ENCODE measurements at regions not wholly inside any gene's neighbourhood (a gene's known extent, or its start where the extent isn't known, plus 50 kb on each side); places are given as distances from the start of the nearest gene placed in this dataset.

GRCh38 chr1:96579636-96580035, 141.9 kb upstream of the PTBP2 start:
- POLR2A ChIA-PET: no interaction called here
- no peak for TF ChIP-seq EZH2phosphoT487 (IDR thresholded peaks at IDR 0.05; ENCODE audit: borderline replicate concordance, low read depth, low read length)
- TF ChIP-seq, protein P1, sequence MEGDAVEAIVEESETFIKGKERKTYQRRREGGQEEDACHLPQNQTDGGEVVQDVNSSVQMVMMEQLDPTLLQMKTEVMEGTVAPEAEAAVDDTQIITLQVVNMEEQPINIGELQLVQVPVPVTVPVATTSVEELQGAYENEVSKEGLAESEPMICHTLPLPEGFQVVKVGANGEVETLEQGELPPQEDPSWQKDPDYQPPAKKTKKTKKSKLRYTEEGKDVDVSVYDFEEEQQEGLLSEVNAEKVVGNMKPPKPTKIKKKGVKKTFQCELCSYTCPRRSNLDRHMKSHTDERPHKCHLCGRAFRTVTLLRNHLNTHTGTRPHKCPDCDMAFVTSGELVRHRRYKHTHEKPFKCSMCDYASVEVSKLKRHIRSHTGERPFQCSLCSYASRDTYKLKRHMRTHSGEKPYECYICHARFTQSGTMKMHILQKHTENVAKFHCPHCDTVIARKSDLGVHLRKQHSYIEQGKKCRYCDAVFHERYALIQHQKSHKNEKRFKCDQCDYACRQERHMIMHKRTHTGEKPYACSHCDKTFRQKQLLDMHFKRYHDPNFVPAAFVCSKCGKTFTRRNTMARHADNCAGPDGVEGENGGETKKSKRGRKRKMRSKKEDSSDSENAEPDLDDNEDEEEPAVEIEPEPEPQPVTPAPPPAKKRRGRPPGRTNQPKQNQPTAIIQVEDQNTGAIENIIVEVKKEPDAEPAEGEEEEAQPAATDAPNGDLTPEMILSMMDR (conservative IDR thresholded peaks at IDR 0.05; ENCODE audit: low read length): no peak
- no peak for DNase-seq (ENCODE audit: low spot score)
- Histone ChIP-seq H3K4me1 (ENCODE audit: insufficient read depth, low read length, poor library complexity, severe bottlenecking) (no peaks in the 10 kb centered on the region), H3K36me3 (ENCODE audit: insufficient read depth, low read length) (no peaks in the 10 kb centered on the region), H2AFZ (ENCODE audit: low read length) (no peak overlapping the region), H3K79me2 (ENCODE audit: insufficient read depth, low read depth, low read length) (no peaks in the 10 kb centered on the region), H3K27ac (ENCODE audit: low read depth, low read length, poor library complexity, severe bottlenecking) (no peak overlapping the region), H4K20me1 (ENCODE audit: insufficient read depth, low read length) (no peaks in the 10 kb centered on the region), H3K4me2 (ENCODE audit: low read length) (no peak overlapping the region), H3K9me3 (ENCODE audit: low read length) (no peaks in the 10 kb centered on the region), H3K9me2 (ENCODE audit: insufficient read depth, low read length) (no peaks in the 10 kb centered on the region), H3K4me3 (ENCODE audit: low read depth, low read length, poor library complexity, severe bottlenecking) (no peak overlapping the region)
- CTCF ChIA-PET (ENCODE audit: unreplicated experiment): no interaction called here
- BruUV-seq (replicated peaks): no TSS peak
- intact Hi-C loops (cut with micrococcal nuclease; ENCODE audit: unreplicated experiment): no loop called here

GRCh38 chr1:96580920-96581319, 140.7 kb upstream of the PTBP2 start:
- ChIA-PET CTCF (ENCODE audit: unreplicated experiment) (no interaction called here), POLR2A (no interaction called here)
- BruUV-seq (replicated peaks): no TSS peak
- Histone ChIP-seq H4K20me1 (ENCODE audit: insufficient read depth, low read length) (no peaks in the 10 kb centered on the region), H3K36me3 (ENCODE audit: insufficient read depth, low read length) (no peaks in the 10 kb centered on the region), H3K9me3 (ENCODE audit: low read length) (no peaks in the 10 kb centered on the region), H3K4me3 (ENCODE audit: low read depth, low read length, poor library complexity, severe bottlenecking) (no peak overlapping the region), H3K9me2 (ENCODE audit: insufficient read depth, low read length) (no peaks in the 10 kb centered on the region), H3K79me2 (ENCODE audit: insufficient read depth, low read depth, low read length) (no peaks in the 10 kb centered on the region), H3K4me2 (ENCODE audit: low read length) (no peak overlapping the region), H3K4me1 (ENCODE audit: insufficient read depth, low read length, poor library complexity, severe bottlenecking) (no peaks in the 10 kb centered on the region), H3K27ac (ENCODE audit: low read depth, low read length, poor library complexity, severe bottlenecking) (no peak overlapping the region), H2AFZ (ENCODE audit: low read length) (no peak overlapping the region)
- TF ChIP-seq, protein P1 (conservative IDR thresholded peaks at IDR 0.05; ENCODE audit: low read length): no peak
- no peak for TF ChIP-seq EZH2phosphoT487 (IDR thresholded peaks at IDR 0.05; ENCODE audit: borderline replicate concordance, low read depth, low read length)
- intact Hi-C loops (cut with micrococcal nuclease; ENCODE audit: unreplicated experiment): no loop called here
- DNase-seq (ENCODE audit: low spot score): no peak

DNA sequence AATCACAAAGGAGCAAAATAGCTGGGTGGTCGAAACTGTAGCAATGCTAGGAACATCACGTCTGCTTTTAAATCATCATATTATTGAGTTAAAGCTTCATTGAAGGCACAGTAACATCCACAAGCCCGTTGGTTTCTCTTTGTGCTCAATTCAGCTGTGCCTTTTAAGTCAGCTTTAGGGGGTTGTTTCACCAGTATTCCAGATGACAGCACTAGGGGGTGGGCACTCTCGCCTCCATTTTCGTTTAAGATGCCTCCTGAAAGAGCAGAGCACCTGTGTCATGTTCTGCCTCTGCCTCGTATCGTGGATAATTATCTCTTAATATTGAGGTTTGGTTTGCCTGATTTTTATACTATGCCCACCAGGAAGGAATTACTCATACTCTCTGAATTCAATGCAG, 139.8 kb upstream of the PTBP2 start:
- no peaks in the 10 kb centered on the region for H3K4me1 ChIP-seq (ENCODE audit: insufficient read depth, low read length, poor library complexity, severe bottlenecking)
- H3K36me3 ChIP-seq (ENCODE audit: insufficient read depth, low read length): no peaks in the 10 kb centered on the region
- intact Hi-C loops (cut with micrococcal nuclease; ENCODE audit: unreplicated experiment): no loop called here
- H3K79me2 ChIP-seq (ENCODE audit: insufficient read depth, low read depth, low read length): no peaks in the 10 kb centered on the region
- no peak for TF ChIP-seq EZH2phosphoT487 (IDR thresholded peaks at IDR 0.05; ENCODE audit: borderline replicate concordance, low read depth, low read length)
- TF ChIP-seq, protein P1 (conservative IDR thresholded peaks at IDR 0.05; ENCODE audit: low read length): no peak
- no TSS peak for BruUV-seq (replicated peaks)
- CTCF ChIA-PET (ENCODE audit: unreplicated experiment): no interaction called here
- H3K27ac ChIP-seq (ENCODE audit: low read depth, low read length, poor library complexity, severe bottlenecking): no peak overlapping the region
- H3K4me2 ChIP-seq (ENCODE audit: low read length): no peak overlapping the region
- POLR2A ChIA-PET: no interaction called here
- no peak overlapping the region for H2AFZ ChIP-seq (ENCODE audit: low read length)
- no peaks in the 10 kb centered on the region for H3K9me3 ChIP-seq (ENCODE audit: low read length)
- no peak for DNase-seq (ENCODE audit: low spot score)
- H3K9me2 ChIP-seq (ENCODE audit: insufficient read depth, low read length): no peaks in the 10 kb centered on the region
- no peaks in the 10 kb centered on the region for H4K20me1 ChIP-seq (ENCODE audit: insufficient read depth, low read length)
- no peak overlapping the region for H3K4me3 ChIP-seq (ENCODE audit: low read depth, low read length, poor library complexity, severe bottlenecking)

All from OCI-LY7 (cell line).